Type B pancreatic cell (in vitro differentiated cells): ENCODE measurements at regions not wholly inside any gene's neighbourhood (a gene's known extent, or its start where the extent isn't known, plus 50 kb on each side); places are given as distances from the start of the nearest gene placed in this dataset.
"Not testable (repeated sequence)": the region's sequence is repeated elsewhere in the genome, so short reads cannot be mapped to it uniquely, and the experiment has no call there.

Source experiments
- DNase-seq: peaks from one replicate; pipeline ENCODE4 v3.0.0; 2021; ENCODE audit warnings: mixed read lengths; ENCODE audit not compliant: unreplicated experiment; ENCODE audit errors: extremely low spot score
- H3K27ac Mint-ChIP-seq: 2 replicates; pipeline ENCODE4 v1.8.0; 2021; ENCODE audit warnings: mild to moderate bottlenecking, mixed read lengths
- H3K27me3 Mint-ChIP-seq: 2 replicates; pipeline ENCODE4 v1.8.0; 2021; ENCODE audit warnings: mixed read lengths
- H3K36me3 Mint-ChIP-seq: 2 replicates; pipeline ENCODE4 v1.8.0; 2021; ENCODE audit warnings: mixed read lengths
- H3K4me1 Mint-ChIP-seq: one replicate; pipeline ENCODE4 v1.8.0; 2021; ENCODE audit warnings: mixed read lengths; ENCODE audit not compliant: unreplicated experiment
- H3K4me3 Mint-ChIP-seq: 2 replicates; pipeline ENCODE4 v1.8.0; 2021; ENCODE audit warnings: mild to moderate bottlenecking, mixed read lengths
- H3K9me3 Mint-ChIP-seq: 2 replicates; pipeline ENCODE4 v1.8.0; 2021; ENCODE audit warnings: mixed read lengths
- TF ChIP-seq, protein P1 (sequence below): fragments of 200-600 bp; sonication (generic); conservative IDR thresholded peaks from 2 replicates; pipeline ENCODE4 v1.5.0; 2021; ENCODE audit warnings: antibody characterized with exemption, mild to moderate bottlenecking

DNA sequence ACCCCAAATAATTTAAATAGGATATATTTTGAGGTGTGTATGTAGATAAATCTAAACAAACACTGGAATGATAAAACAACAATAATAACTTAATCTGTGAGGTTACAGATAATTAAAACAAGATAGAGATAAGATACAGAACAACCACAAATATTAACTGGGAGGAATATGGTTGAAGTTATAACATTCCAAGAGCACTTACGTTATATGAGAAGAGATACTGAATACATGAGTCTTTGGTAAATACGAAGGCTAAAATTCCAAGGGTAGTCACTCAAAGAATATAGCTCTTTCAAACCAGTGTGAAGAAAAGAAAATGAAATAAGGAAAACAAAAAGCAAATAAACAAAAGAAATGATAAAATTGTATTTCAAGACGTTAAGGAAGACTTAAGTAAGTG, 76.0 kb upstream of the MYO3A start:
- no peaks in the 10 kb centered on the region for H3K9me3 Mint-ChIP-seq
- H3K4me1 Mint-ChIP-seq: peaks cover 4% of the 10 kb centered on the region
- no peak for DNase-seq
- H3K27ac Mint-ChIP-seq: no peak overlapping the region
- no peak overlapping the region for H3K4me3 Mint-ChIP-seq
- TF ChIP-seq, protein P1, sequence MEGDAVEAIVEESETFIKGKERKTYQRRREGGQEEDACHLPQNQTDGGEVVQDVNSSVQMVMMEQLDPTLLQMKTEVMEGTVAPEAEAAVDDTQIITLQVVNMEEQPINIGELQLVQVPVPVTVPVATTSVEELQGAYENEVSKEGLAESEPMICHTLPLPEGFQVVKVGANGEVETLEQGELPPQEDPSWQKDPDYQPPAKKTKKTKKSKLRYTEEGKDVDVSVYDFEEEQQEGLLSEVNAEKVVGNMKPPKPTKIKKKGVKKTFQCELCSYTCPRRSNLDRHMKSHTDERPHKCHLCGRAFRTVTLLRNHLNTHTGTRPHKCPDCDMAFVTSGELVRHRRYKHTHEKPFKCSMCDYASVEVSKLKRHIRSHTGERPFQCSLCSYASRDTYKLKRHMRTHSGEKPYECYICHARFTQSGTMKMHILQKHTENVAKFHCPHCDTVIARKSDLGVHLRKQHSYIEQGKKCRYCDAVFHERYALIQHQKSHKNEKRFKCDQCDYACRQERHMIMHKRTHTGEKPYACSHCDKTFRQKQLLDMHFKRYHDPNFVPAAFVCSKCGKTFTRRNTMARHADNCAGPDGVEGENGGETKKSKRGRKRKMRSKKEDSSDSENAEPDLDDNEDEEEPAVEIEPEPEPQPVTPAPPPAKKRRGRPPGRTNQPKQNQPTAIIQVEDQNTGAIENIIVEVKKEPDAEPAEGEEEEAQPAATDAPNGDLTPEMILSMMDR: no peak
- no peaks in the 10 kb centered on the region for H3K36me3 Mint-ChIP-seq
- peaks cover 3% of the 10 kb centered on the region for H3K27me3 Mint-ChIP-seq

DNA sequence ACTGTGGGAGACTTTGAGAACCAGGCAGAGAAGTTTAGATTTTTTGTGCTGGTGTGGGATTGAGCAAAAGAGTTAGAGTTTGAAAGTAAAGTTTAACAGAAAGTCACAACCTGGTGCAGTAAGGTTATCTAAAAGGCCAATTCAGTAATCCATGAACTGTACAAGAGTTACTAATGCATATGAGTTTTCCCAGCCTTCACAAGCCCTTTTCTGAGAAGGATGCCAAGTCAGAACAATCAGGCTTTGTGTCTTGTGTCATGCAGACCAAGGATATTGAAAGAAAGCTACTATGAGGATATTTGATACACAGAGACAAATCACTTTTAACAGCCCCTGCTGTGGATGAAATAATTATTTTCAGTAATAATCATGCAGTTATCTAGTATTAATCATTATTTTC, 68.8 kb upstream of the MYO3A start:
- no peak overlapping the region for H3K27ac Mint-ChIP-seq
- no peak for DNase-seq
- no peaks in the 10 kb centered on the region for H3K36me3 Mint-ChIP-seq
- no peaks in the 10 kb centered on the region for H3K27me3 Mint-ChIP-seq
- TF ChIP-seq, protein P1: no peak
- peaks cover 6% of the 10 kb centered on the region for H3K9me3 Mint-ChIP-seq
- H3K4me3 Mint-ChIP-seq: no peak overlapping the region
- H3K4me1 Mint-ChIP-seq: no peaks in the 10 kb centered on the region

DNA sequence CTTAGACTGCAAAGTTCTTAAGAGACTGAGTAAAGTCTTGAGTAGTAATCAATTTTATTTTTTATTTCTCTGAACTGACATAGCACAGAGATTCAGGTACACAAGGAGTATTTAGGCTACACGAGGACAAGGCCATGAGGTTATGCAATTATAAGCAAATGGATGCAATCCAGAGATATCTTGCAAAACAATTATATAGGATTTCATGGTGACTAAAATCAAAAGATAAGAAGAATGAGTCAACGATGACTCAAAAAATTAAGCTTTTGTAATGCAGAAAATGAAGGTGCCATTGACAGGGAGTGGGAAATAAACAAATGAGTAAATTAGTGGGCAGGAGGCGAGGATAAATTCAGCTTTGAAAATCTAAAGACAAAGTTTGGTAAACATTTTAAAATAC, 66.7 kb upstream of the MYO3A start:
- H3K9me3 Mint-ChIP-seq: peaks cover 6% of the 10 kb centered on the region
- DNase-seq: no peak
- no peaks in the 10 kb centered on the region for H3K36me3 Mint-ChIP-seq
- TF ChIP-seq, protein P1: no peak
- H3K27me3 Mint-ChIP-seq: no peaks in the 10 kb centered on the region
- no peak overlapping the region for H3K27ac Mint-ChIP-seq
- H3K4me1 Mint-ChIP-seq: no peaks in the 10 kb centered on the region
- H3K4me3 Mint-ChIP-seq: no peak overlapping the region

DNA sequence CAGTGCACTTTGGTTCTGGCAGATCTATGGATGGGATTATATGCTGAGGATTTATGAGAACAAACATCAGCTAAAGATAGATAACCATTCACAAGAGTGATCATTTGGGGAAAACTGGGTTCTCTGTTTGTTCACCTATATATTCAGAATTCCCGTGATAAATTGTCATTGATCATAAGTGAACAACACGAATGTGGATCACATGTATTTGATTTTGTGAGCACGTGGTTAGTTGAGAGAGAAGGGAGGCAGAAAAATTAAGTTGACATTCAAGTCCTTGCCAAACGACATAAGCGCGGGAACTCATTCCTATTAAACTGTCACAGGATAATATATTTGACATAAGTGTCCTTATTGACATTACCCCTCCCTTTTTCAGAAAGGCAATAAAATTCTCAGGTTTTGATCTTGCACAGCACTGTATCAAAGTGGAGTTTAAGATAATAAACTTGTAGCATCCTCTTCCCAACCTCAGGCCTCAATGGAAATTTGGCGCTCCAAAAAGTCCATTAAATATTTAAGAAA, 64.9 kb upstream of the MYO3A start:
- H3K27ac Mint-ChIP-seq: no peak overlapping the region
- no peaks in the 10 kb centered on the region for H3K36me3 Mint-ChIP-seq
- no peaks in the 10 kb centered on the region for H3K4me1 Mint-ChIP-seq
- peaks cover 2% of the 10 kb centered on the region for H3K27me3 Mint-ChIP-seq
- no peak overlapping the region for H3K4me3 Mint-ChIP-seq
- no peak for DNase-seq
- peaks cover 4% of the 10 kb centered on the region for H3K9me3 Mint-ChIP-seq
- TF ChIP-seq, protein P1: no peak

DNA sequence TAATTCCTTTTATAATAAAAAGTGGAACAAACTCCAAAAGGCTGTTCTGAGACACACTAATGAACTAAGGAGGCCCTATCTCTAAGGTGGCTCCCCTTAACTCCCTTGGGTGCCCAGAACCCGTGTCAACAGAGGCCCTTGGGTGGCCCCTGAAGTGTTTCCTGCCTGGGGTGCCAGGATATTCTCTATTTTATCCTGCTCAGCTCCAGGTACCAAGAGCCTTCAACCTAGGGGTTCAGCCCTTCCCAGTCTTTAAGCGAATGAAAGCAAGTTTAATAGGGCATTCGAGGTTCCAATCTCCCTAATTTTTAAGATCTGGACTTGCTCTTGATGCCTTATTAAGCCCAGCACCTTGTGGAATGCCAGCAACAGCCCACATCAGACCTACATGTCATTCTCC, 64.4 kb upstream of the MYO3A start:
- Mint-ChIP-seq H3K36me3 (no peaks in the 10 kb centered on the region), H3K4me3 (no peak overlapping the region), H3K27me3 (peaks cover 2% of the 10 kb centered on the region), H3K4me1 (no peaks in the 10 kb centered on the region), H3K9me3 (no peaks in the 10 kb centered on the region), H3K27ac (no peak overlapping the region)
- no peak for DNase-seq
- TF ChIP-seq, protein P1: no peak

DNA sequence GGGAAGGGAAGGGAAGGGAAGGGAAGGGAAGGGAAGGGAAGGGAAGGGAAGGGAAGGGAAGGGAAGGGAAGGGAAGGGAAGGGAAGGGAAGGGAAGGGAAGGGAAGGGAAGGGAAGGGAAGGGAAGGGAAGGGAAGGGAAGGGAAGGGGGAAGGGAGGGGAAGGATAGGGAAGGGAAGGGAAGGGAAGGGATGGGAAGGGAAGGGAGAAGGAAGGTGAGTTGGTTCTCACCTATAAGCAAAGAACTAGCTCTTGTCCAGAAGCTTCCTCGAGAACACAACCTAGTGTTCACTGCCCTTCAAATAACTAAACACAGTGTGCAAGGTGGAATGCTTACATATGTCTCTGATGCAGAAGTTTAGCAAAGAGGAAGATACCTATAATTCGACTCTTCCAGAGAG, 59.6 kb upstream of the MYO3A start:
- not testable (repeated sequence) for H3K4me3 Mint-ChIP-seq

More for the DNA sequence above, 59.6 kb upstream of the MYO3A start:
- not testable (repeated sequence) for H3K27ac Mint-ChIP-seq, H3K4me1 Mint-ChIP-seq, H3K27me3 Mint-ChIP-seq, DNase-seq, H3K36me3 Mint-ChIP-seq, H3K9me3 Mint-ChIP-seq
